Endothelial cell of umbilical vein (primary cell): ENCODE measurements at regions not wholly inside any gene's neighbourhood (a gene's known extent, or its start where the extent isn't known, plus 50 kb on each side); places are given as distances from the start of the nearest gene placed in this dataset.

Experiments
- CTCF ChIP-seq, 2 donors: IDR thresholded peaks; 1 replicate in 1 of 2; 2 replicates in 1 of 2; pipeline ENCODE4 v1.5.1; 2011; ENCODE audit warnings: low read length in 2 of 2, mild to moderate bottlenecking in 2 of 2, moderate library complexity in 2 of 2, control low read depth in 1 of 2, inconsistent platforms in 1 of 2, low read depth in 1 of 2; ENCODE audit not compliant: insufficient read depth in 1 of 2; ENCODE audit errors: extremely low read depth in 1 of 2
- EZH2 ChIP-seq: IDR thresholded peaks from 2 replicates; pipeline ENCODE4 v1.6.1; 2012; ENCODE audit warnings: borderline replicate concordance, low read depth, mild to moderate bottlenecking, moderate library complexity, low read length, inconsistent platforms; ENCODE audit not compliant: severe bottlenecking
- FOS ChIP-seq: IDR thresholded peaks from 2 replicates; pipeline ENCODE4 v1.6.1; 2011; ENCODE audit warnings: mild to moderate bottlenecking, low read length, moderate library complexity, borderline replicate concordance; ENCODE audit not compliant: insufficient read depth
- MAX ChIP-seq: IDR thresholded peaks from 2 replicates; pipeline ENCODE4 v1.6.1; 2011; ENCODE audit not compliant: insufficient read depth, insufficient read length
- MYC ChIP-seq: IDR thresholded peaks from one replicate; pipeline ENCODE4 v1.6.1; 2011; ENCODE audit warnings: mild to moderate bottlenecking, low read depth, low read length
- POLR2A ChIP-seq: IDR thresholded peaks from 2 replicates; pipeline ENCODE4 v1.6.1; 2012; ENCODE audit warnings: low read depth, mild to moderate bottlenecking, control low read depth, low read length

DNA sequence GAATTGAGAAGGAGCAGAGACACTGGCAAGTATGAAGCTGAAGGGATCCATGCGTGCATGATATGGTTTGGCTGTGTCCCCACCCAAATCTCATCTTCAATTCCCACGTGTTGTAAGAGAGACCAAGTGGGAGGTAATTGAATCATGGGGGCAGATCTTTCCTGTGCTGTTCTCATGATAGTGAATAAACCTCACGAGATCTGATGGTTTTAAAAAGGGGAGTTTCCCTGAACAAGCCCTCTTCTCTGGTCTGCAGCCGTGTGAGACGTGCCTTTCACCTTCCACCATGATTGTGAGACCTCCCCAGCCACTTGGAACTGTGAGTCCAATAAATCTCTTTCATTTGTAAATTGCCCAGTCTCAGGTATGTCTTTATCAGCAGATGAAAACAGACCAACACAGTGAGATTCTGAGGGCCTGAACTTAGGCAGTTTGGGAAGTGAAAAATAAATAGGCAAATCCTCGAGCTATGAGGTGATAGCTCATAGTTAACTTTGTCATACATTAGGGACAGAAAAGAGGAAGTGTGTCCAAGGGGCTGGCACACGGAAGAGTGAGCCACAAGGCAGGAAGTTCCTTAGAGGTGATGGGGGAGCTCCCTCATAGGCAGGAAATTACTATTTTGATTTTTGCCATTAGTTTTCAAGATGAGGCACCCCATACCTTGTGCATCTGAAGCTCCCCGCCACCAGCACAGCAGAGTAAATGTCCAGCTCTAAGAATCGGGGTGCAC, 658.8 kb upstream of the ID2 start:
- TF ChIP-seq CTCF (IDR thresholded peaks at IDR 0.05; ENCODE audit: extremely low read depth in 1 of 2, insufficient read depth in 1 of 2, low read depth in 1 of 2, low read length in 2 of 2): no peak
- TF ChIP-seq POLR2A: no peak
- no peak for TF ChIP-seq EZH2
- TF ChIP-seq MYC: no peak
- TF ChIP-seq FOS: no peak
- TF ChIP-seq MAX: no peak
